ENCODE measurements at regions not wholly inside any gene's neighbourhood (a gene's known extent, or its start where the extent isn't known, plus 50 kb on each side); places are given as distances from the start of the nearest gene placed in this dataset.

GRCh38 chr3:182713743-182714517, 79.4 kb upstream of the ATP11B start:
- Histone ChIP-seq H3K27ac (ENCODE audit: low read length) (no peak overlapping the region), H3K4me3 (ENCODE audit: low read length) (no peak overlapping the region), H3K27me3 (ENCODE audit: control insufficient read depth, insufficient read depth) (no peaks in the 10 kb centered on the region), H3K4me1 (ENCODE audit: control insufficient read depth, insufficient read depth, low read length) (no peaks in the 10 kb centered on the region), H3K9me3 (ENCODE audit: control insufficient read depth, low read length) (no peaks in the 10 kb centered on the region)
- intact Hi-C loops (cut with DNase I): loop anchor here in 3 of 4 donors (5.0 to 10.0 kb wide), 4 partner anchors 81 to 131 kb away; partner anchors contain the start of gene ATP11B (in 1 of the 3)
- DNase-seq (no peak), ATAC-seq (peak; percentile 80 to 84)
- 41% methylated on average over 4 of the region's 4 CpGs for WGBS

- intact Hi-C loops (cut with DNase I): loop anchor here in 2 of 4 donors (10.0 kb wide), 3 partner anchors 80 to 130 kb away; partner anchors contain the start of gene ATP11B (in 1 of the 2)
- Histone ChIP-seq H3K4me1 (ENCODE audit: control insufficient read depth, insufficient read depth, low read length) (no peaks in the 10 kb centered on the region), H3K4me3 (ENCODE audit: low read length) (no peak overlapping the region), H3K27ac (ENCODE audit: low read length) (no peak overlapping the region), H3K27me3 (ENCODE audit: control insufficient read depth, insufficient read depth) (no peaks in the 10 kb centered on the region), H3K9me3 (ENCODE audit: control insufficient read depth, low read length) (no peaks in the 10 kb centered on the region)
- DNase-seq: no peak
- ATAC-seq: no peak
- 82% methylated on average over 2 of the region's 2 CpGs for WGBS
These were observed 78.3 kb upstream of the ATP11B start for GRCh38 chr3:182715006-182715405.

GRCh38 chr3:182716114-182716688, 77.1 kb upstream of the ATP11B start:
- DNase-seq (no peak), ATAC-seq (no peak)
- Histone ChIP-seq H3K27ac (ENCODE audit: low read length) (no peak overlapping the region), H3K4me3 (ENCODE audit: low read length) (no peak overlapping the region), H3K9me3 (ENCODE audit: control insufficient read depth, low read length) (no peaks in the 10 kb centered on the region), H3K27me3 (ENCODE audit: control insufficient read depth, insufficient read depth) (no peaks in the 10 kb centered on the region), H3K4me1 (ENCODE audit: control insufficient read depth, insufficient read depth, low read length) (no peaks in the 10 kb centered on the region)
- WGBS: 30% methylated on average over 1 of the region's 1 CpG
- intact Hi-C loops (cut with DNase I): loop anchor here in 2 of 4 donors (10.0 kb wide), 3 partner anchors 79 to 129 kb away; partner anchors contain the start of gene ATP11B (in 1 of the 2)

GRCh38 chr3:182717216-182717615, 76.1 kb upstream of the ATP11B start:
- no peak overlapping the region for H3K27ac ChIP-seq (ENCODE audit: low read length)
- H3K4me1 ChIP-seq (ENCODE audit: control insufficient read depth, insufficient read depth, low read length): no peaks in the 10 kb centered on the region
- H3K4me3 ChIP-seq (ENCODE audit: low read length): no peak overlapping the region
- WGBS: 90% methylated on average over 2 of the region's 2 CpGs
- no peak for ATAC-seq
- H3K27me3 ChIP-seq (ENCODE audit: control insufficient read depth, insufficient read depth): no peaks in the 10 kb centered on the region
- H3K9me3 ChIP-seq (ENCODE audit: control insufficient read depth, low read length): no peaks in the 10 kb centered on the region
- intact Hi-C loops (cut with DNase I): loop anchor here in 2 of 4 donors (10.0 kb wide), 3 partner anchors 78 to 128 kb away; partner anchors contain the start of gene ATP11B (in 1 of the 2)
- DNase-seq: no peak

- 89% methylated on average over 6 of the region's 6 CpGs for WGBS
- intact Hi-C loops (cut with DNase I): no loop called here
- no peak for ATAC-seq
These were observed 70.4 kb upstream of the ATP11B start for GRCh38 chr3:182722907-182723306.

GRCh38 chr3:182723596-182723995, 69.7 kb upstream of the ATP11B start:
- WGBS: 97% methylated on average over 4 of the region's 4 CpGs
- Histone ChIP-seq H3K4me1 (ENCODE audit: control insufficient read depth, insufficient read depth, low read length) (no peaks in the 10 kb centered on the region), H3K27me3 (ENCODE audit: control insufficient read depth, insufficient read depth) (no peaks in the 10 kb centered on the region), H3K4me3 (ENCODE audit: low read length) (no peak overlapping the region), H3K9me3 (ENCODE audit: control insufficient read depth, low read length) (no peaks in the 10 kb centered on the region), H3K27ac (ENCODE audit: low read length) (no peak overlapping the region)
- no peak for ATAC-seq
- intact Hi-C loops (cut with DNase I): no loop called here
- DNase-seq: no peak

More at GRCh38 chr3:182722907-182723306, 70.4 kb upstream of the ATP11B start:
- H3K27ac ChIP-seq (ENCODE audit: low read length): no peak overlapping the region
- no peaks in the 10 kb centered on the region for H3K27me3 ChIP-seq (ENCODE audit: control insufficient read depth, insufficient read depth)
- no peak overlapping the region for H3K4me3 ChIP-seq (ENCODE audit: low read length)
- H3K4me1 ChIP-seq (ENCODE audit: control insufficient read depth, insufficient read depth, low read length): no peaks in the 10 kb centered on the region
- no peaks in the 10 kb centered on the region for H3K9me3 ChIP-seq (ENCODE audit: control insufficient read depth, low read length)
- DNase-seq: no peak

GRCh38 chr3:182725372-182726251, 67.7 kb upstream of the ATP11B start:
- Histone ChIP-seq H3K27me3 (ENCODE audit: control insufficient read depth, insufficient read depth) (no peaks in the 10 kb centered on the region), H3K4me3 (ENCODE audit: low read length) (peak overlapping the region; percentile 2), H3K27ac (ENCODE audit: low read length) (no peak overlapping the region), H3K4me1 (ENCODE audit: control insufficient read depth, insufficient read depth, low read length) (no peaks in the 10 kb centered on the region), H3K9me3 (ENCODE audit: control insufficient read depth, low read length) (no peaks in the 10 kb centered on the region)
- ATAC-seq: peak; percentile 64 to 75
- intact Hi-C loops (cut with DNase I): no loop called here
- 47% methylated on average over 16 of the region's 16 CpGs for WGBS
- peak in 2 of 3 donors; percentile 42 to 60 for DNase-seq

- DNase-seq (no peak), ATAC-seq (no peak)
- Histone ChIP-seq H3K4me3 (ENCODE audit: low read length) (peak overlapping the region; percentile 2), H3K27ac (ENCODE audit: low read length) (no peak overlapping the region), H3K9me3 (ENCODE audit: control insufficient read depth, low read length) (no peaks in the 10 kb centered on the region), H3K4me1 (ENCODE audit: control insufficient read depth, insufficient read depth, low read length) (no peaks in the 10 kb centered on the region), H3K27me3 (ENCODE audit: control insufficient read depth, insufficient read depth) (no peaks in the 10 kb centered on the region)
- 65% methylated on average over 10 of the region's 10 CpGs for WGBS
- intact Hi-C loops (cut with DNase I): no loop called here
These were observed 66.8 kb upstream of the ATP11B start for GRCh38 chr3:182726258-182727142.

- Histone ChIP-seq H3K9me3 (ENCODE audit: control insufficient read depth, low read length) (no peaks in the 10 kb centered on the region), H3K4me1 (ENCODE audit: control insufficient read depth, insufficient read depth, low read length) (no peaks in the 10 kb centered on the region), H3K27me3 (ENCODE audit: control insufficient read depth, insufficient read depth) (no peaks in the 10 kb centered on the region), H3K4me3 (ENCODE audit: low read length) (no peak overlapping the region), H3K27ac (ENCODE audit: low read length) (no peak overlapping the region)
- WGBS: 80% methylated on average over 3 of the region's 3 CpGs
- DNase-seq (no peak), ATAC-seq (no peak)
- intact Hi-C loops (cut with DNase I): no loop called here
These were observed 65.1 kb upstream of the ATP11B start for GRCh38 chr3:182728238-182728637.
